ENCODE measurements at regions not wholly inside any gene's neighbourhood (a gene's known extent, or its start where the extent isn't known, plus 50 kb on each side); places are given as distances from the start of the nearest gene placed in this dataset.

- Mint-ChIP-seq H3K27ac (no peak overlapping the region), H3K27me3 (ENCODE audit: low read depth in 2 of 2) (no peaks in the 10 kb centered on the region), H3K4me3 (no peak overlapping the region), H3K9me3 (no peaks in the 10 kb centered on the region), H3K4me1 (no peaks in the 10 kb centered on the region), H3K36me3 (no peaks in the 10 kb centered on the region)
- no peaks in the 10 kb centered on the region for H3K9me3 ChIP-seq (ENCODE audit: control insufficient read depth, insufficient read depth, low read length)
- 83% methylated on average over 26 of the region's 26 CpGs for WGBS (ENCODE audit: insufficient coverage)
- ATAC-seq (no peak), DNase-seq (no peak)
- H3K36me3 ChIP-seq (ENCODE audit: control insufficient read depth, insufficient read depth, low read length), result no peaks in the 10 kb centered on the region
- H3K27me3 ChIP-seq (ENCODE audit: control insufficient read depth, insufficient read depth, low read length), result no peaks in the 10 kb centered on the region
- H3K4me3 ChIP-seq (ENCODE audit: low read length), result no peak overlapping the region
- no peak for TF ChIP-seq CTCF (IDR thresholded peaks at IDR 0.05)
- H3K4me1 ChIP-seq (ENCODE audit: control insufficient read depth, insufficient read depth, low read length), result peaks cover 21% of the 10 kb centered on the region
- intact Hi-C loops (cut with micrococcal nuclease), result no loop called here
- no peak overlapping the region for H3K27ac ChIP-seq (ENCODE audit: low read length)
These were observed 325.5 kb downstream of the TMEM121 start for GRCh38 chr14:105851716-105852377.

- Mint-ChIP-seq H3K27me3 (ENCODE audit: low read depth in 2 of 2) (no peaks in the 10 kb centered on the region), H3K4me1 (no peaks in the 10 kb centered on the region), H3K36me3 (no peaks in the 10 kb centered on the region), H3K27ac (no peak overlapping the region), H3K4me3 (no peak overlapping the region), H3K9me3 (no peaks in the 10 kb centered on the region)
- WGBS (ENCODE audit: insufficient coverage), result 81% methylated on average over 17 of the region's 17 CpGs
- Histone ChIP-seq H3K4me3 (ENCODE audit: low read length) (no peak overlapping the region), H3K27ac (ENCODE audit: low read length) (no peak overlapping the region), H3K4me1 (ENCODE audit: control insufficient read depth, insufficient read depth, low read length) (peaks cover 28% of the 10 kb centered on the region), H3K36me3 (ENCODE audit: control insufficient read depth, insufficient read depth, low read length) (no peaks in the 10 kb centered on the region), H3K9me3 (ENCODE audit: control insufficient read depth, insufficient read depth, low read length) (no peaks in the 10 kb centered on the region), H3K27me3 (ENCODE audit: control insufficient read depth, insufficient read depth, low read length) (no peaks in the 10 kb centered on the region)
- no peak for TF ChIP-seq CTCF (IDR thresholded peaks at IDR 0.05)
- DNase-seq, result no peak
- intact Hi-C loops (cut with micrococcal nuclease), result no loop called here
- ATAC-seq, result no peak
These were observed 326.1 kb downstream of the TMEM121 start for GRCh38 chr14:105852378-105853088.

- H3K36me3 Mint-ChIP-seq, result no peaks in the 10 kb centered on the region
- no peak overlapping the region for H3K4me3 ChIP-seq (ENCODE audit: low read length)
These were observed 326.9 kb downstream of the TMEM121 start for GRCh38 chr14:105853089-105853906.

More at GRCh38 chr14:105853089-105853906, 326.9 kb downstream of the TMEM121 start:
- DNase-seq (no peak), ATAC-seq (no peak)
- no peaks in the 10 kb centered on the region for H3K27me3 Mint-ChIP-seq (ENCODE audit: low read depth in 2 of 2)
- no peaks in the 10 kb centered on the region for H3K9me3 ChIP-seq (ENCODE audit: control insufficient read depth, insufficient read depth, low read length)
- no peaks in the 10 kb centered on the region for H3K36me3 ChIP-seq (ENCODE audit: control insufficient read depth, insufficient read depth, low read length)
- H3K4me1 Mint-ChIP-seq, result no peaks in the 10 kb centered on the region
- peaks cover 36% of the 10 kb centered on the region for H3K4me1 ChIP-seq (ENCODE audit: control insufficient read depth, insufficient read depth, low read length)
- no peak for TF ChIP-seq CTCF (IDR thresholded peaks at IDR 0.05)
- no peaks in the 10 kb centered on the region for H3K9me3 Mint-ChIP-seq
- H3K27ac Mint-ChIP-seq, result no peak overlapping the region
- H3K4me3 Mint-ChIP-seq, result no peak overlapping the region
- intact Hi-C loops (cut with micrococcal nuclease), result no loop called here
- WGBS (ENCODE audit: insufficient coverage), result 87% methylated on average over 16 of the region's 16 CpGs
- H3K27me3 ChIP-seq (ENCODE audit: control insufficient read depth, insufficient read depth, low read length), result no peaks in the 10 kb centered on the region
- no peak overlapping the region for H3K27ac ChIP-seq (ENCODE audit: low read length)

All from natural killer cell (primary cell).